Sigmoid colon (tissue), 4 donors: ENCODE measurements at regions not wholly inside any gene's neighbourhood (a gene's known extent, or its start where the extent isn't known, plus 50 kb on each side); places are given as distances from the start of the nearest gene placed in this dataset.
"Not testable (repeated sequence)": the region's sequence is repeated elsewhere in the genome, so short reads cannot be mapped to it uniquely, and the experiment has no call there.

ENCODE experiments used
- CTCF ChIP-seq, 4 experiments: fragments of 450-650 bp in 3 of 4; fragments of 200-600 bp in 1 of 4; IDR thresholded peaks; one replicate each; pipeline ENCODE4 v1.5.1; 2016 to 2019; ENCODE audit warnings: antibody characterized with exemption in 4 of 4, mild to moderate bottlenecking in 3 of 4, moderate library complexity in 2 of 4
- EP300 ChIP-seq, 4 donors: sonication (generic); formaldehyde crosslinking; IDR thresholded peaks; one replicate each; pipeline ENCODE4 v1.6.1; 2017; ENCODE audit warnings: antibody characterized with exemption in 4 of 4

DNA sequence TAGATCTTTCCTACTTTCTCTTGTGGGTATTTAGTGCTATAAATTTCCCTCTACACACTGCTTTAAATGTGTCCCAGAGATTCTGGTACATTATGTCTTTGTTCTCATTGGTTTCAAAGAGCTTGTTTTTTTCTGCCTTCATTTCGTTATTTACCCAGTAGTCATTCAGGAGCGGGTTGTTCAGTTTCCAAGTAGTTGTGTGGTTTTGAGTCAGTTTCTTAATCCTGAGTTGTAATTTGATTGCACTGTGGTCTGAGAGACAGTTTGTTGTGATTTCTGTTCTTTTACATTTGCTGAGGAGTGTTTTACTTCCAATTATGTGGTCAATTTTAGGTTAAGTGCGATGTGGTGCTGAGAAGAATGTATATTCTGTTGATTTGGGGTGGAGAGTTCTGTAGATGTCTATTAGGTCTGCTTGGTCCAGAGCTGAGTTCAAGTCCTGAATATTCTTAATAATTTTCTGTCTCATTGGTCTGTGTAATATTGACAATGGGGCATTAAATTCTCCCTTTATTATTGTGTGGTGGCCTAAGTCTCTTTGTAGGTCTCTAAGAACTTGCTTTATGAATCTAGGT lies 72.9 kb downstream of the NFKBIZ start:
- not testable (repeated sequence) for TF ChIP-seq EP300, CTCF (IDR thresholded peaks at IDR 0.05)
